ENCODE measurements at regions not wholly inside any gene's neighbourhood (a gene's known extent, or its start where the extent isn't known, plus 50 kb on each side); places are given as distances from the start of the nearest gene placed in this dataset.

DNA sequence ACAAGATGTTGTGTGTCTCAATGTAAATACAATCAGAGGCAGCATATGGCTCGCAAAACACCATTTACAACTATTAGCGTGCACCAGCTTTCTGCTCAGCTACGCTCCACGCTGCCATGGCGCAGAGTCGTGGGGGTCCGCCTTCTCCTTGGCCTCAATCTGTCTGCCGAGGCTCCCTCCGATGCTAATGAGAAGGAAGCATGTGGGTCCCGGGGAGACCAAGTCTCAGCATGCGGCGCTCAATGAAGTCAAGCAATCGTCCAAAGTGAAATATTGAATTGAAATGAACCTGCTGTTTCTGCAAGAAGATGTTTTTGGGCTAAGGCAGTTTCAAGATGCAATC is 228.9 kb downstream of the TOMM20 start:
- Histone ChIP-seq H3K27ac (ENCODE audit: low read depth in 2 of 2, low read length in 1 of 2) (no peak overlapping the region), H3K79me2 (ENCODE audit: insufficient read depth) (no peaks in the 10 kb centered on the region), H3K4me1 (ENCODE audit: control insufficient read depth in 1 of 2, insufficient read depth in 2 of 2, low read depth in 1 of 2, low read length in 1 of 2) (peaks cover 7 to 18% of the 10 kb centered on the region in 2 experiments; a peak in 2 of 4 replicates), H3K4me2 (no peak overlapping the region), H3K4me3 (ENCODE audit: low read depth in 2 of 2, low read length in 1 of 2) (no peak overlapping the region), H3K9me3 (no peaks in the 10 kb centered on the region), H3F3A (replicated peaks; ENCODE audit: insufficient read depth) (no peaks in the 10 kb centered on the region), H4K20me1 (ENCODE audit: insufficient read depth) (no peaks in the 10 kb centered on the region), H3K36me3 (replicated peaks in 1 of 2; ENCODE audit: control insufficient read depth in 1 of 2, insufficient read depth in 2 of 2, low read length in 1 of 2) (no peaks in the 10 kb centered on the region), H3K9me2 (no peaks in the 10 kb centered on the region), H2AFZ (ENCODE audit: low read depth) (no peak overlapping the region), H3K27me3 (ENCODE audit: insufficient read depth) (no peaks in the 10 kb centered on the region), H3K9ac (no peak overlapping the region)
- TF ChIP-seq, protein P1, sequence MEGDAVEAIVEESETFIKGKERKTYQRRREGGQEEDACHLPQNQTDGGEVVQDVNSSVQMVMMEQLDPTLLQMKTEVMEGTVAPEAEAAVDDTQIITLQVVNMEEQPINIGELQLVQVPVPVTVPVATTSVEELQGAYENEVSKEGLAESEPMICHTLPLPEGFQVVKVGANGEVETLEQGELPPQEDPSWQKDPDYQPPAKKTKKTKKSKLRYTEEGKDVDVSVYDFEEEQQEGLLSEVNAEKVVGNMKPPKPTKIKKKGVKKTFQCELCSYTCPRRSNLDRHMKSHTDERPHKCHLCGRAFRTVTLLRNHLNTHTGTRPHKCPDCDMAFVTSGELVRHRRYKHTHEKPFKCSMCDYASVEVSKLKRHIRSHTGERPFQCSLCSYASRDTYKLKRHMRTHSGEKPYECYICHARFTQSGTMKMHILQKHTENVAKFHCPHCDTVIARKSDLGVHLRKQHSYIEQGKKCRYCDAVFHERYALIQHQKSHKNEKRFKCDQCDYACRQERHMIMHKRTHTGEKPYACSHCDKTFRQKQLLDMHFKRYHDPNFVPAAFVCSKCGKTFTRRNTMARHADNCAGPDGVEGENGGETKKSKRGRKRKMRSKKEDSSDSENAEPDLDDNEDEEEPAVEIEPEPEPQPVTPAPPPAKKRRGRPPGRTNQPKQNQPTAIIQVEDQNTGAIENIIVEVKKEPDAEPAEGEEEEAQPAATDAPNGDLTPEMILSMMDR (IDR thresholded peaks at IDR 0.05): no peak
- TF ChIP-seq, protein P2, sequence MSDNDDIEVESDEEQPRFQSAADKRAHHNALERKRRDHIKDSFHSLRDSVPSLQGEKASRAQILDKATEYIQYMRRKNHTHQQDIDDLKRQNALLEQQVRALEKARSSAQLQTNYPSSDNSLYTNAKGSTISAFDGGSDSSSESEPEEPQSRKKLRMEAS (IDR thresholded peaks at IDR 0.05; ENCODE audit: low read depth): no peak
- no peak for TF ChIP-seq NFIC (IDR thresholded peaks at IDR 0.05; ENCODE audit: borderline replicate concordance)
- TF ChIP-seq, protein P3, sequence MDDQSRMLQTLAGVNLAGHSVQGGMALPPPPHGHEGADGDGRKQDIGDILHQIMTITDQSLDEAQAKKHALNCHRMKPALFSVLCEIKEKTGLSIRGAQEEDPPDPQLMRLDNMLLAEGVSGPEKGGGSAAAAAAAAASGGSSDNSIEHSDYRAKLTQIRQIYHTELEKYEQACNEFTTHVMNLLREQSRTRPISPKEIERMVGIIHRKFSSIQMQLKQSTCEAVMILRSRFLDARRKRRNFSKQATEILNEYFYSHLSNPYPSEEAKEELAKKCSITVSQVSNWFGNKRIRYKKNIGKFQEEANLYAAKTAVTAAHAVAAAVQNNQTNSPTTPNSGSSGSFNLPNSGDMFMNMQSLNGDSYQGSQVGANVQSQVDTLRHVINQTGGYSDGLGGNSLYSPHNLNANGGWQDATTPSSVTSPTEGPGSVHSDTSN (IDR thresholded peaks at IDR 0.05): no peak
- TF ChIP-seq FOSL2 (IDR thresholded peaks at IDR 0.05; ENCODE audit: borderline replicate concordance, low read depth): no peak
- TF ChIP-seq CHD2 (IDR thresholded peaks at IDR 0.05; ENCODE audit: low read length, partially characterized antibody): no peak
- TF ChIP-seq RCOR1 (IDR thresholded peaks at IDR 0.05; ENCODE audit: low read length): no peak
- TF ChIP-seq, protein P4, sequence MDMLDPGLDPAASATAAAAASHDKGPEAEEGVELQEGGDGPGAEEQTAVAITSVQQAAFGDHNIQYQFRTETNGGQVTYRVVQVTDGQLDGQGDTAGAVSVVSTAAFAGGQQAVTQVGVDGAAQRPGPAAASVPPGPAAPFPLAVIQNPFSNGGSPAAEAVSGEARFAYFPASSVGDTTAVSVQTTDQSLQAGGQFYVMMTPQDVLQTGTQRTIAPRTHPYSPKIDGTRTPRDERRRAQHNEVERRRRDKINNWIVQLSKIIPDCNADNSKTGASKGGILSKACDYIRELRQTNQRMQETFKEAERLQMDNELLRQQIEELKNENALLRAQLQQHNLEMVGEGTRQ (IDR thresholded peaks at IDR 0.05; ENCODE audit: borderline replicate concordance, low read depth, low read length): no peak
- no peak for TF ChIP-seq JUND (IDR thresholded peaks at IDR 0.05)
- no peak for TF ChIP-seq MEF2A (IDR thresholded peaks at IDR 0.05; ENCODE audit: borderline replicate concordance, low read depth)
- TF ChIP-seq, protein P5, sequence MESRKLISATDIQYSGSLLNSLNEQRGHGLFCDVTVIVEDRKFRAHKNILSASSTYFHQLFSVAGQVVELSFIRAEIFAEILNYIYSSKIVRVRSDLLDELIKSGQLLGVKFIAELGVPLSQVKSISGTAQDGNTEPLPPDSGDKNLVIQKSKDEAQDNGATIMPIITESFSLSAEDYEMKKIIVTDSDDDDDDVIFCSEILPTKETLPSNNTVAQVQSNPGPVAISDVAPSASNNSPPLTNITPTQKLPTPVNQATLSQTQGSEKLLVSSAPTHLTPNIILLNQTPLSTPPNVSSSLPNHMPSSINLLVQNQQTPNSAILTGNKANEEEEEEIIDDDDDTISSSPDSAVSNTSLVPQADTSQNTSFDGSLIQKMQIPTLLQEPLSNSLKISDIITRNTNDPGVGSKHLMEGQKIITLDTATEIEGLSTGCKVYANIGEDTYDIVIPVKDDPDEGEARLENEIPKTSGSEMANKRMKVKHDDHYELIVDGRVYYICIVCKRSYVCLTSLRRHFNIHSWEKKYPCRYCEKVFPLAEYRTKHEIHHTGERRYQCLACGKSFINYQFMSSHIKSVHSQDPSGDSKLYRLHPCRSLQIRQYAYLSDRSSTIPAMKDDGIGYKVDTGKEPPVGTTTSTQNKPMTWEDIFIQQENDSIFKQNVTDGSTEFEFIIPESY (IDR thresholded peaks at IDR 0.05; ENCODE audit: borderline replicate concordance, low read depth): no peak
- WGBS (ENCODE audit: low lambda C conversion rate): 96% methylated on average over 13 of the region's 13 CpGs
- DNase-seq: no peak
- ChIA-PET CTCF (no interaction called here), POLR2A (no interaction called here)

Data from SK-N-SH (cell line).